ENCODE measurements at regions not wholly inside any gene's neighbourhood (a gene's known extent, or its start where the extent isn't known, plus 50 kb on each side); places are given as distances from the start of the nearest gene placed in this dataset.

DNA sequence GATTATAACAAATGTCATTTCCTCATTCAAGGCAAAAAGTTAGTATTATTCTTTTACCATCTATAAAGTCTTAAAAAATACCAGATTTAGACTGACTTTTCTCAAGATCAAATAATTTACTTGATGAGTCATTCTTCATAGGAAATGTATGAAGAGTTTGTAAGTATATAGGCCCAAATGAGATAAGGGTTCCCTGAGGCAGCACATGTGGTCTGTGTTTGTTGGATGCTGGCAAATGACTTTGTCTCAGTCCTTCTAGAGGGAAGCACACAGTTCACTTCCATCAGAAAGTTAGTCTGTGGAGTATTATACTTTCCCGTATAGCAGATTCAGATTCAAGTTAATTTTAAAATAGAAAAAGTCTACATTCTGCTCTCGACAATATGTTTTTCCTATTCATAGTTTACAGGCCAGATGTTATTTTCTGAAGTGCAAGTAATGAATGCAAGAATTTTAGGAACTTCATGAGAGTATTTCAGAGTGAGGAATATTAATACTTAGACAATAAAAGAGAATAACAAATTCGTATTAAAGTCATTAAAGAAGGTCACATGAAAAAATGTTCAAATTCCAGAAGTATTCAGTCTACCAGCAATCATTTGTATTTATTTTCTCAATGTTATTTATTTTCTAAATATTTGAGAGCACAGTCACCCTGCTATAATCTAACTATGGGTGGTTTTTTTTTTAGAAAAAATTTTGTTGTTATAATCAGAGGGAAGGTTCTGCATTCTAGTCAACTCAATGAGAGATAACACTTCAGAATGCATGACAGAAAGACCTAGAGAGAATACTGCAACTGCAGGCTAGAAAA is 601.8 kb upstream of the ZFP42 start:
- Histone ChIP-seq H3K56ac (replicated peaks; ENCODE audit: insufficient read length, low read depth, low read length) (no peak overlapping the region), H4K5ac (ENCODE audit: insufficient read length, low read depth, low read length) (no peak overlapping the region), H4K91ac (replicated peaks; ENCODE audit: insufficient read length, low read length) (no peak overlapping the region), H2BK5ac (ENCODE audit: low read depth, low read length) (no peak overlapping the region), H3K14ac (ENCODE audit: insufficient read length) (no peak overlapping the region), H3K9ac (replicated peaks in 1 of 4; ENCODE audit: extremely low read depth in 1 of 4, low read depth in 3 of 4, low read length in 3 of 4) (no peak overlapping the region), H3K4ac (replicated peaks; ENCODE audit: insufficient read length, low read depth, low read length) (no peak overlapping the region), H3K79me1 (ENCODE audit: low read depth, low read length) (no peaks in the 10 kb centered on the region), H2AFZ (ENCODE audit: low read length) (no peak overlapping the region), H3K79me2 (ENCODE audit: control insufficient read depth in 1 of 2, insufficient read depth in 2 of 2, low read length in 2 of 2) (no peaks in the 10 kb centered on the region), H4K20me1 (replicated peaks in 1 of 2; ENCODE audit: control insufficient read depth in 1 of 2, insufficient read depth in 2 of 2, low read length in 2 of 2) (no peaks in the 10 kb centered on the region), H4K8ac (ENCODE audit: extremely low read depth, insufficient read depth, low read length) (no peak overlapping the region), H3K23ac (ENCODE audit: insufficient read length) (no peak overlapping the region), H3K36me3 (ENCODE audit: control insufficient read depth in 2 of 4, insufficient read depth in 4 of 4, low read length in 3 of 4) (no peaks in the 10 kb centered on the region), H2BK120ac (replicated peaks; ENCODE audit: low read depth, low read length) (no peak overlapping the region), H3K27ac (ENCODE audit: low read depth, low read length) (no peak overlapping the region), H2BK12ac (ENCODE audit: low read depth, low read length) (no peak overlapping the region), H3K27me3 (replicated peaks in 1 of 4; ENCODE audit: control insufficient read depth in 3 of 4, extremely low read depth in 1 of 4, insufficient read depth in 3 of 4, low read length in 3 of 4) (no peaks in the 10 kb centered on the region), H3K9me3 (ENCODE audit: insufficient read depth in 2 of 2, low read depth in 1 of 2, low read length in 1 of 2) (no peaks in the 10 kb centered on the region), H3K4me3 (ENCODE audit: extremely low read depth in 1 of 4, insufficient read depth in 2 of 4, low read depth in 3 of 4, low read length in 4 of 4) (no peak overlapping the region), H3K18ac (ENCODE audit: extremely low read depth, low read length) (no peak overlapping the region), H3K4me2 (ENCODE audit: insufficient read depth in 1 of 2, low read depth in 2 of 2, low read length in 2 of 2) (no peak overlapping the region), H3K4me1 (replicated peaks in 1 of 4; ENCODE audit: control insufficient read depth in 3 of 4, insufficient read depth in 4 of 4, low read length in 3 of 4) (no peaks in the 10 kb centered on the region), H2AK5ac (ENCODE audit: low read depth, low read length) (no peak overlapping the region), H3K23me2 (ENCODE audit: low read depth, low read length) (no peaks in the 10 kb centered on the region), H2BK20ac (ENCODE audit: low read length) (no peak overlapping the region), H2BK15ac (ENCODE audit: low read length) (no peak overlapping the region)
- no peak for DNase-seq (ENCODE audit: low read depth in 1 of 2, low spot score in 2 of 2)
- CTCF ChIA-PET (ENCODE audit: partially characterized antibody) = interaction anchor here (0.6 kb wide), 1 partner anchor 1103 kb away, joined by 3 read pairs; no protein-coding TSS in a partner anchor
- no peak for TF ChIP-seq SP2 (IDR thresholded peaks at IDR 0.05; ENCODE audit: low read length)
- TF ChIP-seq CTBP2 (IDR thresholded peaks at IDR 0.05; ENCODE audit: borderline replicate concordance, insufficient read depth, insufficient read length, low read length) = no peak
- FAIRE-seq = no peak
- POLR2A ChIA-PET (ENCODE audit: partially characterized antibody) = no interaction called here
- WGBS, 2 experiments (ENCODE audit: extremely low coverage in 1 of 2, insufficient coverage in 1 of 2, insufficient read length in 1 of 2, insufficient replicate concordance in 2 of 2, low coverage in 1 of 2, low lambda C conversion rate in 2 of 2, missing lambda C conversion rate in 1 of 2) = 89% methylated on average over 3 of the region's 3 CpGs; no CpG with 5 or more reads in 1 of the 2 experiments

Data from H1 (cell line).